ENCODE measurements at regions not wholly inside any gene's neighbourhood (a gene's known extent, or its start where the extent isn't known, plus 50 kb on each side); places are given as distances from the start of the nearest gene placed in this dataset.
"Not testable (repeated sequence)": the region's sequence is repeated elsewhere in the genome, so short reads cannot be mapped to it uniquely, and the experiment has no call there.

- H3K4me3 ChIP-seq = no peak overlapping the region
- 71 to 82% methylated on average over 3 to 5 of the region's 10 CpGs for WGBS, 2 donors (ENCODE audit: low coverage in 1 of 2)
- H3K36me3 ChIP-seq = no peaks in the 10 kb centered on the region
- TF ChIP-seq POLR2AphosphoS5 (IDR thresholded peaks at IDR 0.05) (no peak), POLR2A (IDR thresholded peaks at IDR 0.05) (no peak), CTCF (IDR thresholded peaks at IDR 0.05) (no peak)
- no peak overlapping the region for H3K27ac ChIP-seq
- H3K9me3 ChIP-seq = peaks cover 0 to 12% (median 0%) of the 10 kb centered on the region in 3 donors
- ATAC-seq = no peak
- H3K27me3 ChIP-seq = peaks cover 20% of the 10 kb centered on the region
- H3K4me1 ChIP-seq = no peaks in the 10 kb centered on the region
These were observed 61.5 kb downstream of the RBFOX3 start for GRCh38 chr17:79549141-79549915.

GRCh38 chr17:79548116-79548515 is 62.7 kb downstream of the RBFOX3 start:
- ATAC-seq = no peak
- H3K4me3 ChIP-seq = no peak overlapping the region
- WGBS, 2 donors (ENCODE audit: low coverage in 1 of 2) = 100% methylated on average over 1 of the region's 14 CpGs

GRCh38 chr17:79547586-79547985 is 63.3 kb downstream of the RBFOX3 start:
- H3K27ac ChIP-seq = no peak overlapping the region
- H3K27me3 ChIP-seq = peaks cover 34% of the 10 kb centered on the region
- no peak for ATAC-seq
- H3K36me3 ChIP-seq = no peaks in the 10 kb centered on the region
- no peak overlapping the region for H3K4me3 ChIP-seq
- peaks cover 0 to 6% (median 0%) of the 10 kb centered on the region in 3 donors for H3K9me3 ChIP-seq
- no peaks in the 10 kb centered on the region for H3K4me1 ChIP-seq
- no peak for TF ChIP-seq CTCF (IDR thresholded peaks at IDR 0.05)
- WGBS, 2 donors (ENCODE audit: low coverage in 1 of 2) = 40 to 67% methylated on average over 1 to 2 of the region's 10 CpGs

More at GRCh38 chr17:79548116-79548515, 62.7 kb downstream of the RBFOX3 start:
- no peak overlapping the region for H3K27ac ChIP-seq
- no peaks in the 10 kb centered on the region for H3K4me1 ChIP-seq
- peaks cover 0 to 12% (median 0%) of the 10 kb centered on the region in 3 donors for H3K9me3 ChIP-seq
- no peaks in the 10 kb centered on the region for H3K36me3 ChIP-seq
- H3K27me3 ChIP-seq = peaks cover 31% of the 10 kb centered on the region
- TF ChIP-seq POLR2A (IDR thresholded peaks at IDR 0.05) (no peak), CTCF (IDR thresholded peaks at IDR 0.05) (no peak), POLR2AphosphoS5 (IDR thresholded peaks at IDR 0.05) (no peak), EP300 (IDR thresholded peaks at IDR 0.05) (no peak)

- not testable (repeated sequence) for H3K9me3 ChIP-seq, H3K36me3 ChIP-seq, H3K4me3 ChIP-seq, ATAC-seq, H3K27ac ChIP-seq, H3K4me1 ChIP-seq
- WGBS, 2 donors (ENCODE audit: low coverage in 1 of 2) = 83 to 88% methylated on average over 8 to 10 of the region's 12 CpGs
- peaks cover 34% of the 10 kb centered on the region for H3K27me3 ChIP-seq
These were observed 63.7 kb downstream of the RBFOX3 start for GRCh38 chr17:79547171-79547570.

- H3K36me3 ChIP-seq = no peaks in the 10 kb centered on the region
- no peaks in the 10 kb centered on the region for H3K9me3 ChIP-seq
- H3K27ac ChIP-seq = no peak overlapping the region
- ATAC-seq = no peak
- WGBS, 2 donors (ENCODE audit: low coverage in 1 of 2) = 90% methylated on average over 10 of the region's 10 CpGs; no CpG with 5 or more reads in 1 of the 2 donors
- H3K4me3 ChIP-seq = no peak overlapping the region
- H3K4me1 ChIP-seq = no peaks in the 10 kb centered on the region
- peaks cover 38% of the 10 kb centered on the region for H3K27me3 ChIP-seq
- TF ChIP-seq POLR2A (IDR thresholded peaks at IDR 0.05) = no peak
- TF ChIP-seq EP300 (IDR thresholded peaks at IDR 0.05) = no peak
These were observed 64.5 kb downstream of the RBFOX3 start for GRCh38 chr17:79546386-79546785.

- no peaks in the 10 kb centered on the region for H3K4me1 ChIP-seq
- ATAC-seq = no peak
- H3K36me3 ChIP-seq = no peaks in the 10 kb centered on the region
- H3K4me3 ChIP-seq = no peak overlapping the region
- H3K9me3 ChIP-seq = no peaks in the 10 kb centered on the region
- TF ChIP-seq CTCF (IDR thresholded peaks at IDR 0.05) (no peak), POLR2AphosphoS5 (IDR thresholded peaks at IDR 0.05) (no peak), EP300 (IDR thresholded peaks at IDR 0.05) (no peak), POLR2A (IDR thresholded peaks at IDR 0.05) (no peak)
- no peak overlapping the region for H3K27ac ChIP-seq
- peaks cover 39% of the 10 kb centered on the region for H3K27me3 ChIP-seq
- 70 to 83% methylated on average over 9 to 17 of the region's 20 CpGs for WGBS, 2 donors (ENCODE audit: low coverage in 1 of 2)
These were observed 65.4 kb downstream of the RBFOX3 start for GRCh38 chr17:79545251-79546005.
